ENCODE measurements at regions not wholly inside any gene's neighbourhood (a gene's known extent, or its start where the extent isn't known, plus 50 kb on each side); places are given as distances from the start of the nearest gene placed in this dataset.

DNA sequence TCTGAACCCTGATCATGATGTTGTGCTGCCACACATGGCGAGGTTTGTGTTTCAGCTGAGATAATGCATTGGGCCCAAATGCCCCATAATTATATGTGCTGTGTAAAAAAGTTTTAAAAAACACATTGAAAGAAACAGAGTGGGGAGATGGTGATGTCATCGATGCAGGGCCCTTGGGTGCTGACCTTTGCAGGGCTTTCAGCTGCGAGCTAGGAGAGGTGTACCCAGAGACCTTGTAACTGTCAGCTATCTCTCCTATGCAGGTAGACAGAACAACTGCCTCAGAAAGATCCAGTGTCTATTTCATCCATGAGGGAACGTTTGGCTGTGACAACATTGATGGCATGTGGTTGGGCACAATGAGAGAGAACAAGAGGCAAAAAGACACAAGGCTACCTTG is 286.9 kb upstream of the CELF4 start:
- intact Hi-C loops (cut with micrococcal nuclease) = no loop called here
- Mint-ChIP-seq H3K27ac (no peak overlapping the region), H3K4me1 (no peaks in the 10 kb centered on the region), H3K4me3 (no peak overlapping the region), H3K36me3 (peaks cover under 1% of the 10 kb centered on the region), H3K27me3 (ENCODE audit: low read depth in 2 of 2) (no peaks in the 10 kb centered on the region), H3K9me3 (peaks cover 10 to 24% of the 10 kb centered on the region in 2 donors)
- Histone ChIP-seq H3K27ac (ENCODE audit: low read length) (no peak overlapping the region), H3K4me3 (ENCODE audit: low read length) (no peak overlapping the region), H3K4me1 (ENCODE audit: control insufficient read depth, insufficient read depth, low read length) (no peaks in the 10 kb centered on the region), H3K9me3 (ENCODE audit: control insufficient read depth, insufficient read depth, low read length) (peaks cover 6% of the 10 kb centered on the region), H3K36me3 (ENCODE audit: control insufficient read depth, insufficient read depth, low read length) (no peaks in the 10 kb centered on the region), H3K27me3 (ENCODE audit: control insufficient read depth, insufficient read depth, low read length) (no peaks in the 10 kb centered on the region)
- DNase-seq (no peak), ATAC-seq (no peak)
- 83% methylated on average over 4 of the region's 4 CpGs for WGBS (ENCODE audit: insufficient coverage)
- no peak for TF ChIP-seq CTCF (IDR thresholded peaks at IDR 0.05)

- no peak overlapping the region for H3K4me3 ChIP-seq (ENCODE audit: low read length)
- WGBS (ENCODE audit: insufficient coverage) = 84% methylated on average over 3 of the region's 3 CpGs
- DNase-seq = no peak
These were observed 281.9 kb upstream of the CELF4 start for GRCh38 chr18:37847544-37847943.

GRCh38 chr18:37846996-37847395 is 281.4 kb upstream of the CELF4 start:
- Mint-ChIP-seq H3K27me3 (ENCODE audit: low read depth in 2 of 2) (no peaks in the 10 kb centered on the region), H3K4me1 (no peaks in the 10 kb centered on the region), H3K4me3 (no peak overlapping the region), H3K36me3 (no peaks in the 10 kb centered on the region), H3K27ac (no peak overlapping the region), H3K9me3 (peaks cover 6 to 15% of the 10 kb centered on the region in 2 donors)
- Histone ChIP-seq H3K27ac (ENCODE audit: low read length) (no peak overlapping the region), H3K9me3 (ENCODE audit: control insufficient read depth, insufficient read depth, low read length) (peaks cover 3% of the 10 kb centered on the region), H3K27me3 (ENCODE audit: control insufficient read depth, insufficient read depth, low read length) (no peaks in the 10 kb centered on the region), H3K4me3 (ENCODE audit: low read length) (no peak overlapping the region), H3K4me1 (ENCODE audit: control insufficient read depth, insufficient read depth, low read length) (no peaks in the 10 kb centered on the region), H3K36me3 (ENCODE audit: control insufficient read depth, insufficient read depth, low read length) (no peaks in the 10 kb centered on the region)
- intact Hi-C loops (cut with micrococcal nuclease) = no loop called here
- 93% methylated on average over 2 of the region's 3 CpGs for WGBS (ENCODE audit: insufficient coverage)
- no peak for ATAC-seq
- no peak for DNase-seq
- TF ChIP-seq CTCF (IDR thresholded peaks at IDR 0.05) = no peak

More at GRCh38 chr18:37847544-37847943, 281.9 kb upstream of the CELF4 start:
- H3K27ac ChIP-seq (ENCODE audit: low read length) = no peak overlapping the region
- Mint-ChIP-seq H3K36me3 (no peaks in the 10 kb centered on the region), H3K27ac (no peak overlapping the region), H3K4me1 (no peaks in the 10 kb centered on the region), H3K4me3 (no peak overlapping the region), H3K27me3 (ENCODE audit: low read depth in 2 of 2) (no peaks in the 10 kb centered on the region), H3K9me3 (peaks cover 6 to 15% of the 10 kb centered on the region in 2 donors)
- H3K27me3 ChIP-seq (ENCODE audit: control insufficient read depth, insufficient read depth, low read length) = no peaks in the 10 kb centered on the region
- no peak for TF ChIP-seq CTCF (IDR thresholded peaks at IDR 0.05)
- no peak for ATAC-seq
- H3K9me3 ChIP-seq (ENCODE audit: control insufficient read depth, insufficient read depth, low read length) = peaks cover 6% of the 10 kb centered on the region
- intact Hi-C loops (cut with micrococcal nuclease) = no loop called here
- no peaks in the 10 kb centered on the region for H3K36me3 ChIP-seq (ENCODE audit: control insufficient read depth, insufficient read depth, low read length)
- H3K4me1 ChIP-seq (ENCODE audit: control insufficient read depth, insufficient read depth, low read length) = no peaks in the 10 kb centered on the region

GRCh38 chr18:37845498-37845897 is 279.9 kb upstream of the CELF4 start:
- H3K4me1 ChIP-seq (ENCODE audit: control insufficient read depth, insufficient read depth, low read length) = no peaks in the 10 kb centered on the region
- no peak overlapping the region for H3K4me3 Mint-ChIP-seq
- ATAC-seq (no peak), DNase-seq (no peak)
- intact Hi-C loops (cut with micrococcal nuclease) = no loop called here
- peaks cover 6 to 11% of the 10 kb centered on the region in 2 donors for H3K9me3 Mint-ChIP-seq
- H3K4me1 Mint-ChIP-seq = no peaks in the 10 kb centered on the region
- H3K36me3 ChIP-seq (ENCODE audit: control insufficient read depth, insufficient read depth, low read length) = no peaks in the 10 kb centered on the region
- TF ChIP-seq CTCF (IDR thresholded peaks at IDR 0.05) = no peak
- H3K27ac ChIP-seq (ENCODE audit: low read length) = no peak overlapping the region
- peaks cover 3% of the 10 kb centered on the region for H3K9me3 ChIP-seq (ENCODE audit: control insufficient read depth, insufficient read depth, low read length)
- no peaks in the 10 kb centered on the region for H3K27me3 ChIP-seq (ENCODE audit: control insufficient read depth, insufficient read depth, low read length)
- no peak overlapping the region for H3K27ac Mint-ChIP-seq
- H3K36me3 Mint-ChIP-seq = no peaks in the 10 kb centered on the region
- WGBS (ENCODE audit: insufficient coverage) = 48% methylated on average over 2 of the region's 2 CpGs
- H3K27me3 Mint-ChIP-seq (ENCODE audit: low read depth in 2 of 2) = no peaks in the 10 kb centered on the region
- H3K4me3 ChIP-seq (ENCODE audit: low read length) = no peak overlapping the region
